Central memory CD8-positive, alpha-beta T cell (primary cell): ENCODE measurements at regions not wholly inside any gene's neighbourhood (a gene's known extent, or its start where the extent isn't known, plus 50 kb on each side); places are given as distances from the start of the nearest gene placed in this dataset.

ENCODE experiments used
- ATAC-seq: fragments of 150-1000 bp; cut with Tn5 transposase; replicated peaks from 2 replicates; pipeline ENCODE4 v1.10.0; 2022; ENCODE audit warnings: mild to moderate bottlenecking, moderate FRiP score, moderate number of reproducible peaks; ENCODE audit not compliant: poor library complexity, severe bottlenecking; ENCODE audit errors: extremely low read depth
- DNase-seq, 2 donors: peaks; one replicate each; pipeline ENCODE4 v3.0.0; 2021; ENCODE audit warnings: low spot score in 2 of 2
- H3K27ac Mint-ChIP-seq: one replicate; pipeline ENCODE4 v1.8.0; 2022; ENCODE audit warnings: low read depth, mild to moderate bottlenecking, moderate library complexity, mixed read lengths
- H3K27me3 Mint-ChIP-seq: one replicate; pipeline ENCODE4 v1.8.0; 2022; ENCODE audit warnings: mixed read lengths
- H3K36me3 Mint-ChIP-seq: one replicate; pipeline ENCODE4 v1.8.0; 2022; ENCODE audit warnings: mild to moderate bottlenecking, moderate library complexity, mixed read lengths; ENCODE audit not compliant: insufficient read depth
- H3K4me1 Mint-ChIP-seq: one replicate; pipeline ENCODE4 v1.8.0; 2022; ENCODE audit warnings: mixed read lengths
- H3K4me3 Mint-ChIP-seq: one replicate; pipeline ENCODE4 v1.8.0; 2022; ENCODE audit warnings: mild to moderate bottlenecking, moderate library complexity, mixed read lengths
- H3K9me3 Mint-ChIP-seq: one replicate; pipeline ENCODE4 v1.8.0; 2022; ENCODE audit warnings: mixed read lengths

DNA sequence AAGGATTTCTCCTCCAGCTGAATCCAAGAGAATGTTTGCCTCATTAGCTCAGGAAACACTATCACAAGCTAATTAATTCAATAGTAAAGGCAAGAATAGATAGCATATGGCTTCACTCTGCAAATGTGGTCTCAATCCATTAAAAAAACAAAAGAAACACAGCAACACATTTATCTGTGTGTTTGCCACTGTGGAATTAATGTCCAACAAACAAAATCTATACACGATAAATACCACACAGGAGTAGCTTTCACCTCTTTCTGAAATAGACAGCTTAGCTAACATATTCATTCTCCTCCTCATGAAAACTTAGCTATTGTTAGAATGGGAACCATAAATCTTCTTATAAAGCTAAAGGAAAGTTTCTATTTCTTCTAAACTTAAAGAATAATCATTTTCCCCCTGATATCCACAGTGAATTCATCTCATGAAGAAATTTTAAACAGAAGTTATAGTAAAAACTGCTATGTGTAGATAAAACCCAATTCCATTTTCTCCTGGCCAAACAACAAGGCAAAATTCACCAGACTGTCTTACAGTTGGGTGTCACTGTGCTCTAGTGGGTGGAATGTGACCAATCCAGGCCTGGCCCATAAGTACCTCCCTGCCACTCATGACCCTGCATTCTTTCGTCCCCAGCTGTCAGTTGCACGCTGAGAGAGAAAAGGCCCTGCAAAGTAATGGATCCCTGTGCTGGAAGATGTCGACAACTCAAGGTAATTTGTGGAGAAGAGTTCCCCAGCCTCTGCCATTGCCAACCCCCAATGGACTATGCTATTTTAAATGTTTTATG, 92.9 kb upstream of the NRSN1 start:
- Mint-ChIP-seq H3K4me1 (no peaks in the 10 kb centered on the region), H3K9me3 (peaks cover 27% of the 10 kb centered on the region), H3K4me3 (no peak overlapping the region), H3K27ac (no peak overlapping the region), H3K36me3 (no peaks in the 10 kb centered on the region), H3K27me3 (no peaks in the 10 kb centered on the region)
- ATAC-seq: no peak
- DNase-seq: no peak

- H3K9me3 Mint-ChIP-seq: peaks cover 14% of the 10 kb centered on the region
- no peaks in the 10 kb centered on the region for H3K4me1 Mint-ChIP-seq
- ATAC-seq: no peak
- H3K27ac Mint-ChIP-seq: no peak overlapping the region
- H3K27me3 Mint-ChIP-seq: no peaks in the 10 kb centered on the region
- H3K36me3 Mint-ChIP-seq: no peaks in the 10 kb centered on the region
- no peak for DNase-seq
- H3K4me3 Mint-ChIP-seq: no peak overlapping the region
Observed at GRCh38 chr6:24043848-24044247, 82.2 kb upstream of the NRSN1 start.

GRCh38 chr6:24051942-24052589, 73.9 kb upstream of the NRSN1 start:
- Mint-ChIP-seq H3K36me3 (no peaks in the 10 kb centered on the region), H3K4me1 (no peaks in the 10 kb centered on the region), H3K27ac (no peak overlapping the region), H3K27me3 (no peaks in the 10 kb centered on the region), H3K4me3 (no peak overlapping the region), H3K9me3 (peaks cover 15% of the 10 kb centered on the region)
- DNase-seq: no peak
- no peak for ATAC-seq

DNA sequence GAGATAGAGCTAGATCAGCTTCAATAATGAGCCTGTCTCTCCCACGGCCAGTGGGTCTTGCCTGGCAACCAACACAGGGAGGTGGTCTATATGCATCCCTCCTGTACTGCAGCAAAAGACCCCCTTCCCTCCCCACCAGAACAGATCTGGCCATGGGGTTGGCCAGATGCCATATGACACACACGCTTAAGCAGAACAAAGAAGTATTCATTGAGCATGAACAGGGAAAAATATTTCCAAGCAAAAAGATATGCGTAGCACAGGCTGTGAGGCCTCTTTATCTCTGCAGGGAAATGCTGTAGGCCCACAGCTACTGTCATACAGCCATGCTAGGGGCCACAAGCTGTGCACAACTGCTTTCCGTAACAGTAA, 73.4 kb upstream of the NRSN1 start:
- peaks cover 15% of the 10 kb centered on the region for H3K9me3 Mint-ChIP-seq
- H3K27ac Mint-ChIP-seq: no peak overlapping the region
- no peaks in the 10 kb centered on the region for H3K27me3 Mint-ChIP-seq
- ATAC-seq: no peak
- DNase-seq: no peak
- H3K36me3 Mint-ChIP-seq: no peaks in the 10 kb centered on the region
- H3K4me1 Mint-ChIP-seq: no peaks in the 10 kb centered on the region
- H3K4me3 Mint-ChIP-seq: no peak overlapping the region

- DNase-seq: no peak
- Mint-ChIP-seq H3K9me3 (peaks cover 15% of the 10 kb centered on the region), H3K4me1 (no peaks in the 10 kb centered on the region), H3K36me3 (no peaks in the 10 kb centered on the region), H3K27ac (no peak overlapping the region), H3K27me3 (no peaks in the 10 kb centered on the region), H3K4me3 (no peak overlapping the region)
- ATAC-seq: no peak
Observed at GRCh38 chr6:24053057-24053456, 73.0 kb upstream of the NRSN1 start.

DNA sequence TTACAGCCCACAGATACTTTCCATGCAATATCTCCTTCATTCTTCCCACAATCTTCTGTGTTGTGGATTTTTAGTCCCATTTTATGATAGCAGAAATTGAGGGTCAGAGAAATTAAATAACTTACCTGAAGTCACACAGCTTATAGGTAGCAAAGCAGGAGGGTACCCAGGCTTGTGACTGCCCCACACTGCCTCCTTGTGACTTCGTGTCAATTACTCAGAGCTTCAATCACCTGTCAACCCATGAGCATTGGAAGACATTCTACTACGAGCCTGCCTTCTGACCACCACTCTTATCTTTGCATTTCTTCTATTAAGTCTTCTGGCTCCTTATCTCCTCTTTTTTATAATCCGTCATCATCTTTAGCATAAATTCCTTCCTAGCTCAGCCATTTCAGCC, 71.6 kb upstream of the NRSN1 start:
- H3K4me1 Mint-ChIP-seq: no peaks in the 10 kb centered on the region
- H3K9me3 Mint-ChIP-seq: peaks cover 15% of the 10 kb centered on the region
- no peaks in the 10 kb centered on the region for H3K36me3 Mint-ChIP-seq
- no peak for DNase-seq
- H3K4me3 Mint-ChIP-seq: no peak overlapping the region
- H3K27me3 Mint-ChIP-seq: no peaks in the 10 kb centered on the region
- no peak for ATAC-seq
- H3K27ac Mint-ChIP-seq: no peak overlapping the region

GRCh38 chr6:24056567-24056966, 69.4 kb upstream of the NRSN1 start:
- H3K27me3 Mint-ChIP-seq: no peaks in the 10 kb centered on the region
- no peak overlapping the region for H3K4me3 Mint-ChIP-seq
- ATAC-seq (no peak), DNase-seq (no peak)
- H3K9me3 Mint-ChIP-seq: peaks cover 15% of the 10 kb centered on the region
- H3K27ac Mint-ChIP-seq: peak overlapping the region; percentile 26
- H3K4me1 Mint-ChIP-seq: no peaks in the 10 kb centered on the region
- H3K36me3 Mint-ChIP-seq: no peaks in the 10 kb centered on the region

DNA sequence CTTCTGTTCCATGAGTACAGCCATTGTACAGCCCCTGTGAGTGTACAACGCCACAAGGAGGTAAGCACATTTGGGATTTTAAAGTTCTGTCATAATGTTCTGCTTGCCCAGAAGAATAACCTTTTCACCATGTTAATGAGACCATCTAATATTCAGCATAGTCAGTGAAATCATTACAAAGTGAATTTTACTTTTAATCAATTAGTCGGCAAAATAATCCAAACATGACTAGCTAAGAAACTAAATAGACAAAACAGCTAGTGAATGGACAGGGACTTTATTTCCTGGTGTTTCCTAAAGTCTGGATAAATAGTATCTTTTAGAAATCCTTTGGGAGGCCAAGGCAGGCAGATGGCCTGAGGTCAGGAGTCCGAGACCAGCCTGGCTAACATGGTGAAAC, 69.0 kb upstream of the NRSN1 start:
- peaks cover 15% of the 10 kb centered on the region for H3K9me3 Mint-ChIP-seq
- H3K4me3 Mint-ChIP-seq: no peak overlapping the region
- H3K36me3 Mint-ChIP-seq: no peaks in the 10 kb centered on the region
- DNase-seq: no peak
- no peak overlapping the region for H3K27ac Mint-ChIP-seq
- no peak for ATAC-seq
- no peaks in the 10 kb centered on the region for H3K4me1 Mint-ChIP-seq
- no peaks in the 10 kb centered on the region for H3K27me3 Mint-ChIP-seq

- H3K9me3 Mint-ChIP-seq: peaks cover 2% of the 10 kb centered on the region
Observed at GRCh38 chr6:24060982-24061754, 64.8 kb upstream of the NRSN1 start.

DNA sequence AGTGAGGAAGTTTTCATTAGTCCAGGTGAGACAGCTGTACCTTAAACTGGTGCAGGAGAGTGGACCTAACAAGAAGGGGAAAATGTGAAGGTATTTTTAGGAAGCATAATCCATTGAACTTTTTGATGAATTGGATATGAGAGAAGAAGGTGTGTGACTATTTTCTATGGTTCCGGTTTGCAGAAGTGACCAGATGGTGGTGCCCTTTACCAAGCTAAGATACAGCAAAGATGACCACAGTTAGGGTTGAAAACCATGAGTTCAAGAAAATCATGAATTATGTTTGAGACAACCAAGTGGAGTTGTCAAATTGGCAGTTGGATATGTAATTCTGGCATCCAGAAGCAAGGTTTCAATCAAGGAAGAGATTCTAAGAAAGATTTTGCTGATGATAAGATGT, 61.9 kb upstream of the NRSN1 start:
- no peaks in the 10 kb centered on the region for H3K9me3 Mint-ChIP-seq
- H3K4me3 Mint-ChIP-seq: no peak overlapping the region
- no peak overlapping the region for H3K27ac Mint-ChIP-seq
- no peaks in the 10 kb centered on the region for H3K4me1 Mint-ChIP-seq
- ATAC-seq (no peak), DNase-seq (no peak)
- H3K27me3 Mint-ChIP-seq: no peaks in the 10 kb centered on the region
- H3K36me3 Mint-ChIP-seq: no peaks in the 10 kb centered on the region

More at GRCh38 chr6:24060982-24061754, 64.8 kb upstream of the NRSN1 start:
- DNase-seq (no peak), ATAC-seq (no peak)
- no peak overlapping the region for H3K4me3 Mint-ChIP-seq
- no peaks in the 10 kb centered on the region for H3K36me3 Mint-ChIP-seq
- H3K27me3 Mint-ChIP-seq: no peaks in the 10 kb centered on the region
- H3K27ac Mint-ChIP-seq: no peak overlapping the region
- no peaks in the 10 kb centered on the region for H3K4me1 Mint-ChIP-seq

GRCh38 chr6:24064832-24065231, 61.2 kb upstream of the NRSN1 start:
- ATAC-seq: no peak
- H3K27ac Mint-ChIP-seq: no peak overlapping the region
- H3K36me3 Mint-ChIP-seq: no peaks in the 10 kb centered on the region

DNA sequence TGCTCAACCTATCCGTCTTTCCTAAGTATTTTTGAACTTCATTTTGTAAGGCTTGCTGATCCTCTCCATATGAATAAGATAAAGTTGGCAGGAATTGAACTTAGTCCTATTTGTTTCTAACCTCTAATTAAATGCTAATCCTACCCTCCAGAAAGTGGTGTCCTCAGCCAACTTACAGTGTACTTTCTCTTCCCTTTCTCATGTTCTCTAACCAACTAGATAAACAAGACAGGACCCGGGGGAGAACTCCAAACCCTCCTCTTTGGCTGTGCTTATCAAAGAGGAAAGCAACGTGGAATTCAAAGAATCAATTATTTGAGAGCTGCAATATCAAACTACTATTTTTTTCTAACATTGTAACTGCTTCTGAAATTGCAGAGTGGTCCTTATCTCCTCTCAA, 56.5 kb upstream of the NRSN1 start:
- H3K4me3 Mint-ChIP-seq: no peak overlapping the region
- no peak overlapping the region for H3K27ac Mint-ChIP-seq
- no peaks in the 10 kb centered on the region for H3K4me1 Mint-ChIP-seq
- no peaks in the 10 kb centered on the region for H3K27me3 Mint-ChIP-seq
- H3K9me3 Mint-ChIP-seq: peaks cover 5% of the 10 kb centered on the region
- ATAC-seq (no peak), DNase-seq (no peak)
- no peaks in the 10 kb centered on the region for H3K36me3 Mint-ChIP-seq

More at GRCh38 chr6:24064832-24065231, 61.2 kb upstream of the NRSN1 start:
- Mint-ChIP-seq H3K4me3 (no peak overlapping the region), H3K27me3 (no peaks in the 10 kb centered on the region), H3K9me3 (no peaks in the 10 kb centered on the region), H3K4me1 (no peaks in the 10 kb centered on the region)
- no peak for DNase-seq
